OCI-LY7 (cell line): ENCODE measurements at regions not wholly inside any gene's neighbourhood (a gene's known extent, or its start where the extent isn't known, plus 50 kb on each side); places are given as distances from the start of the nearest gene placed in this dataset.

Experiments used
- BruUV-seq: library from RNA; stranded (reverse); fragments of 400-500 nt; replicated peaks from 2 replicates; lab custom pipeline; 2021; lab: Mats Ljungman, UMichigan
- CTCF ChIA-PET: fragments of 300-600 bp; sonication (Branson Sonifier 250); formaldehyde crosslinking; loops from one replicate; lab custom pipeline; 2022; ENCODE audit warnings: antibody characterized with exemption; ENCODE audit not compliant: unreplicated experiment; lab: Charles Lee
- POLR2A ChIA-PET: fragments of 300-600 bp; sonication (Branson Sonifier 250); formaldehyde crosslinking; loops from one replicate; lab custom pipeline; 2022; ENCODE audit warnings: antibody characterized with exemption; lab: Charles Lee
- DNase-seq: peaks from one replicate; pipeline ENCODE4 v3.0.0-alpha.2; 2015; ENCODE audit warnings: low spot score
- H2AFZ ChIP-seq: fragments of 200-600 bp; sonication (generic), shearing (Covaris generic); 2 replicates; pipeline ENCODE4 v1.6.1; 2014; ENCODE audit warnings: mild to moderate bottlenecking, antibody characterized with exemption, low read length, moderate library complexity
- H3K27ac ChIP-seq: fragments of 200-600 bp; sonication (generic); 2 replicates; pipeline ENCODE4 v1.5.1; 2014; ENCODE audit warnings: mixed run types, low read depth, mild to moderate bottlenecking, moderate library complexity, low read length, inconsistent platforms; ENCODE audit not compliant: poor library complexity, severe bottlenecking
- H3K36me3 ChIP-seq: fragments of 200-600 bp; sonication (generic); 2 replicates; pipeline ENCODE4 v1.6.1; 2014; ENCODE audit warnings: mild to moderate bottlenecking, antibody characterized with exemption, low read length, moderate library complexity, mixed read lengths; ENCODE audit not compliant: insufficient read depth
- H3K4me1 ChIP-seq: fragments of 200-600 bp; sonication (generic); 2 replicates; pipeline ENCODE4 v1.5.1; 2014; ENCODE audit warnings: mild to moderate bottlenecking, low read length; ENCODE audit not compliant: insufficient read depth, poor library complexity, severe bottlenecking
- H3K4me2 ChIP-seq: fragments of 200-600 bp; sonication (generic); 2 replicates; pipeline ENCODE4 v1.6.1; 2014; ENCODE audit warnings: mild to moderate bottlenecking, low read length
- H3K4me3 ChIP-seq: fragments of 200-600 bp; sonication (generic); 2 replicates; pipeline ENCODE4 v1.5.1; 2014; ENCODE audit warnings: mild to moderate bottlenecking, low read depth, low read length; ENCODE audit not compliant: poor library complexity, severe bottlenecking
- H3K79me2 ChIP-seq: fragments of 200-600 bp; sonication (generic); 2 replicates; pipeline ENCODE4 v1.6.1; 2016; ENCODE audit warnings: low read depth, mild to moderate bottlenecking, low read length, moderate library complexity, mixed read lengths; ENCODE audit not compliant: insufficient read depth
- H3K9me2 ChIP-seq: fragments of 200-600 bp; sonication (generic); 2 replicates; pipeline ENCODE4 v1.6.1; 2016; ENCODE audit warnings: mild to moderate bottlenecking, low read length, mixed read lengths; ENCODE audit not compliant: insufficient read depth
- H3K9me3 ChIP-seq: fragments of 200-600 bp; sonication (generic); 2 replicates; pipeline ENCODE4 v1.6.1; 2014; ENCODE audit warnings: mild to moderate bottlenecking, mixed run types, low read length, mixed read lengths
- H4K20me1 ChIP-seq: fragments of 200-600 bp; sonication (generic); 2 replicates; pipeline ENCODE4 v1.6.1; 2014; ENCODE audit warnings: mild to moderate bottlenecking, antibody characterized with exemption, low read length, moderate library complexity, mixed read lengths; ENCODE audit not compliant: insufficient read depth
- EZH2phosphoT487 ChIP-seq: fragments of 200-600 bp; sonication (generic); IDR thresholded peaks from 2 replicates; pipeline ENCODE4 v1.6.1; 2018; ENCODE audit warnings: low read depth, borderline replicate concordance, mild to moderate bottlenecking, mixed run types, antibody characterized with exemption, low read length, moderate library complexity, mixed read lengths
- intact Hi-C: fragments of 100-400 bp; cut with micrococcal nuclease; formaldehyde crosslinking; loops from one replicate; pipeline ENCODE4 v1.10.0; 2022; ENCODE audit not compliant: unreplicated experiment
- TF ChIP-seq, protein P1 (sequence below): fragments of 200-600 bp; sonication (generic); conservative IDR thresholded peaks from 2 replicates; pipeline ENCODE4 v1.5.1; 2014; ENCODE audit warnings: mild to moderate bottlenecking, antibody characterized with exemption, low read length, moderate library complexity, mixed read lengths

DNA sequence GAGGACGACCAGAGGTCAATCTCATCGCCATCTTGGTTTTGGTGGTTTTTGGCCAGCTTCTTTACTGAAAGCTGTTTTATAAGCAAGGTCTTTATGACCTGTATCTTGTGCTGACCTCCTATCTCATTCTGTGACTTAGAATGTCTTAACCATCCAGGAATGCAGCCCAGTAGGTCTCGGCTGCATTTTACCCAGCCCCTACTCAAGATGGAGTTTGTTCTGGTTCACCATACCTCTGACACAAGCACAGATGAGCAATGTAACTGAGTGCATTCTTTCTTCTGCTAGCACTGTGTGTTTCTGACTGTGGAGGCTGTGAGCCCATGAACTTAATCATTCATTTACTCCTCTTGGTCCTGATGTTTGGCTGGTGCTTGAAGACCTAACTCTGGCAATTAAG is 794.5 kb upstream of the CELF2 start:
- ChIA-PET POLR2A (no interaction called here), CTCF (no interaction called here)
- no peak for DNase-seq
- H4K20me1 ChIP-seq = no peaks in the 10 kb centered on the region
- no peak overlapping the region for H3K27ac ChIP-seq
- H3K4me2 ChIP-seq = no peak overlapping the region
- H2AFZ ChIP-seq = no peak overlapping the region
- H3K9me3 ChIP-seq = no peaks in the 10 kb centered on the region
- BruUV-seq = no TSS peak
- H3K4me3 ChIP-seq = no peak overlapping the region
- H3K4me1 ChIP-seq = no peaks in the 10 kb centered on the region
- no peaks in the 10 kb centered on the region for H3K79me2 ChIP-seq
- no peak for TF ChIP-seq EZH2phosphoT487
- TF ChIP-seq, protein P1, sequence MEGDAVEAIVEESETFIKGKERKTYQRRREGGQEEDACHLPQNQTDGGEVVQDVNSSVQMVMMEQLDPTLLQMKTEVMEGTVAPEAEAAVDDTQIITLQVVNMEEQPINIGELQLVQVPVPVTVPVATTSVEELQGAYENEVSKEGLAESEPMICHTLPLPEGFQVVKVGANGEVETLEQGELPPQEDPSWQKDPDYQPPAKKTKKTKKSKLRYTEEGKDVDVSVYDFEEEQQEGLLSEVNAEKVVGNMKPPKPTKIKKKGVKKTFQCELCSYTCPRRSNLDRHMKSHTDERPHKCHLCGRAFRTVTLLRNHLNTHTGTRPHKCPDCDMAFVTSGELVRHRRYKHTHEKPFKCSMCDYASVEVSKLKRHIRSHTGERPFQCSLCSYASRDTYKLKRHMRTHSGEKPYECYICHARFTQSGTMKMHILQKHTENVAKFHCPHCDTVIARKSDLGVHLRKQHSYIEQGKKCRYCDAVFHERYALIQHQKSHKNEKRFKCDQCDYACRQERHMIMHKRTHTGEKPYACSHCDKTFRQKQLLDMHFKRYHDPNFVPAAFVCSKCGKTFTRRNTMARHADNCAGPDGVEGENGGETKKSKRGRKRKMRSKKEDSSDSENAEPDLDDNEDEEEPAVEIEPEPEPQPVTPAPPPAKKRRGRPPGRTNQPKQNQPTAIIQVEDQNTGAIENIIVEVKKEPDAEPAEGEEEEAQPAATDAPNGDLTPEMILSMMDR = no peak
- H3K36me3 ChIP-seq = no peaks in the 10 kb centered on the region
- intact Hi-C loops = no loop called here
- H3K9me2 ChIP-seq = 0 out of 2 replicates have a peak, but pooled peaks cover 4% of the 10 kb centered on the region

DNA sequence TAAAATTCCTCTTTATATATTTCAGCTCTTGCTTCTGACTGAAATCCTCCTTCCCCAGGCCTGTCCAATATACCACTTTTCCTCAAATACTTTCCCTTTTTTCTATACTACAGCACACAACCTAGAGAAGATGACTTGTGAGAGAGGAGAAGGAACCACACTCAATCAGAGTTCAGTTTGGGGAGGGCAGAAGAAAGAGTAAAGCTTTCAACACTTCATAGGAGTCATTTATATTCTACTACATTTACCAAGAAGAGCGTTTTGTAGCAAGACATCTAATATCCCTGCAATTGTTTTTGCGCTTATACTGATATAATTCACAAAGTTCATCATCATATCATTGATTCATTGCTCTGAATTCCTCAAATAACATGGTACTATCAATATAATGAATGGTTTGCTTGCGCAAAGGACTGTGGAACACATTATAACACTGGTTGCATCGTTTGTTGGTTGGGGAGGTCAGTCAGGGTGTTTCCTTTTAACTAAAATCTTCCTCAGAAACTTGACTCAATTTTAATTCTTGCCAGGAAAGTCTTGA is 792.5 kb upstream of the CELF2 start:
- BruUV-seq = no TSS peak
- H3K9me3 ChIP-seq = 0 out of 2 replicates have a peak, but pooled peaks cover 8% of the 10 kb centered on the region
- H3K4me1 ChIP-seq = no peaks in the 10 kb centered on the region
- 0 out of 2 replicates have a peak, but pooled peaks cover 4% of the 10 kb centered on the region for H3K9me2 ChIP-seq
- TF ChIP-seq, protein P1 = no peak
- no peak for TF ChIP-seq EZH2phosphoT487
- intact Hi-C loops = no loop called here
- POLR2A ChIA-PET = no interaction called here
- no peaks in the 10 kb centered on the region for H3K36me3 ChIP-seq
- no peak overlapping the region for H3K4me2 ChIP-seq
- H3K4me3 ChIP-seq = no peak overlapping the region
- H3K79me2 ChIP-seq = no peaks in the 10 kb centered on the region
- no peaks in the 10 kb centered on the region for H4K20me1 ChIP-seq
- H2AFZ ChIP-seq = no peak overlapping the region
- CTCF ChIA-PET = no interaction called here
- no peak for DNase-seq
- no peak overlapping the region for H3K27ac ChIP-seq

DNA sequence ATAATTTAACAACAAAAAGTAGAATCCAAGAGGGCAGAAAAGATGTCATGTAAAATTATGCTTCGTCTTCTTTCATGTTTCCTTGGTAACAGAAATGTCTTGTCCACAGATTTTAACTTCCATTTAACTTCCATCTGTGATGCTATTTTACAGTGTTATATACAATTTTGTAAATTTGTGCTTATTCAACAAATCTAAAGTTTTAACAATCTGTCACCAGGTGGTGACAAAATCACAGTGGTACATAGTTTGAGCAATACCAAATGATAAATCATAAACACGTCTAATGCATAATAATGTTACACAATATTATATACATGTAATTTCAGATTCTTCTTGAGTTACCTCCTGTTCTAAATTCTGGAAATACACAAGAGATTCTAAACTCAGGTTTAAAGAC is 784.4 kb upstream of the CELF2 start:
- POLR2A ChIA-PET = interaction anchor here (0.6 kb wide), 1 partner anchor 1091 kb away, joined by 6 read pairs; no protein-coding TSS in a partner anchor
- no peak overlapping the region for H3K4me3 ChIP-seq
- H3K9me2 ChIP-seq = no peaks in the 10 kb centered on the region
- H3K36me3 ChIP-seq = no peaks in the 10 kb centered on the region
- TF ChIP-seq, protein P1 = no peak
- TF ChIP-seq EZH2phosphoT487 = no peak
- 0 out of 2 replicates have a peak, but pooled peaks cover 7% of the 10 kb centered on the region for H3K9me3 ChIP-seq
- intact Hi-C loops = no loop called here
- H3K4me2 ChIP-seq = no peak overlapping the region
- H3K27ac ChIP-seq = no peak overlapping the region
- DNase-seq = no peak
- no peak overlapping the region for H2AFZ ChIP-seq
- no peaks in the 10 kb centered on the region for H3K79me2 ChIP-seq
- H4K20me1 ChIP-seq = no peaks in the 10 kb centered on the region
- BruUV-seq = no TSS peak
- CTCF ChIA-PET = no interaction called here
- H3K4me1 ChIP-seq = no peaks in the 10 kb centered on the region
